CD8-positive, alpha-beta memory T cell (primary cell): ENCODE measurements at regions not wholly inside any gene's neighbourhood (a gene's known extent, or its start where the extent isn't known, plus 50 kb on each side); places are given as distances from the start of the nearest gene placed in this dataset.
A peak's percentile ranks its signal among the peaks of the same experiment; 100 is the strongest.

Experiments
- CTCF ChIA-PET: fragments of 350-600 bp; sonication (Branson Sonifier 250); formaldehyde crosslinking; loops from one replicate; lab custom pipeline; 2021; ENCODE audit warnings: antibody characterized with exemption; lab: Charles Lee
- POLR2A ChIA-PET: fragments of 350-600 bp; sonication (Branson Sonifier 250); formaldehyde crosslinking; loops from one replicate; lab custom pipeline; 2021; ENCODE audit warnings: antibody characterized with exemption; lab: Charles Lee
- DNase-seq, 5 donors: peaks; one replicate each; pipeline versions ENCODE4 v3.0.0 to v3.0.0-alpha.2; 2020 to 2022; ENCODE audit warnings: mixed read lengths in 1 of 5
- H3K27ac ChIP-seq: one replicate; pipeline ENCODE4 v1.7.0; 2013; ENCODE audit warnings: low read depth, mild to moderate bottlenecking, low read length, moderate library complexity
- H3K27me3 ChIP-seq: 2 replicates; pipeline ENCODE4 v1.7.0; 2013; ENCODE audit warnings: low read length, mild to moderate bottlenecking; ENCODE audit not compliant: insufficient read depth, poor library complexity, severe bottlenecking
- H3K36me3 ChIP-seq: 2 replicates; pipeline ENCODE4 v1.7.0; 2013; ENCODE audit warnings: mild to moderate bottlenecking, low read length, moderate library complexity; ENCODE audit not compliant: insufficient read depth
- H3K4me1 ChIP-seq: 2 replicates; pipeline ENCODE4 v1.7.0; 2013; ENCODE audit warnings: mild to moderate bottlenecking, low read length, moderate library complexity; ENCODE audit not compliant: insufficient read depth
- H3K4me3 ChIP-seq: 2 replicates; pipeline ENCODE4 v1.7.0; 2013; ENCODE audit warnings: mild to moderate bottlenecking, low read length
- H3K9me3 ChIP-seq: 2 replicates; pipeline ENCODE4 v1.7.0; 2013; ENCODE audit warnings: mild to moderate bottlenecking, low read length
- H3K27ac Mint-ChIP-seq, 8 donors: one replicate each; pipeline ENCODE4 v1.8.0; 2020 to 2021; ENCODE audit warnings: mixed read lengths in 8 of 8, mild to moderate bottlenecking in 6 of 8, inconsistent platforms in 3 of 8, moderate library complexity in 3 of 8
- H3K27me3 Mint-ChIP-seq, 2 donors: one replicate each; pipeline ENCODE4 v1.8.0; 2020 to 2021; ENCODE audit warnings: mixed read lengths in 2 of 2, mild to moderate bottlenecking in 1 of 2, moderate library complexity in 1 of 2
- H3K36me3 Mint-ChIP-seq, 3 donors: one replicate each; pipeline ENCODE4 v1.8.0; 2020 to 2021; ENCODE audit warnings: mixed read lengths in 3 of 3, inconsistent platforms in 1 of 3, mild to moderate bottlenecking in 1 of 3
- H3K4me1 Mint-ChIP-seq, 3 donors: one replicate each; pipeline ENCODE4 v1.8.0; 2020 to 2021; ENCODE audit warnings: mixed read lengths in 3 of 3, inconsistent platforms in 1 of 3, mild to moderate bottlenecking in 1 of 3
- H3K4me3 Mint-ChIP-seq, 7 donors: one replicate each; pipeline ENCODE4 v1.8.0; 2020 to 2021; ENCODE audit warnings: mixed read lengths in 7 of 7, mild to moderate bottlenecking in 6 of 7, moderate library complexity in 4 of 7, inconsistent platforms in 2 of 7
- H3K9me3 Mint-ChIP-seq, 5 donors: one replicate each; pipeline ENCODE4 v1.8.0; 2020 to 2022; ENCODE audit warnings: mixed read lengths in 5 of 5, mild to moderate bottlenecking in 3 of 5, moderate library complexity in 2 of 5, inconsistent platforms in 1 of 5

DNA sequence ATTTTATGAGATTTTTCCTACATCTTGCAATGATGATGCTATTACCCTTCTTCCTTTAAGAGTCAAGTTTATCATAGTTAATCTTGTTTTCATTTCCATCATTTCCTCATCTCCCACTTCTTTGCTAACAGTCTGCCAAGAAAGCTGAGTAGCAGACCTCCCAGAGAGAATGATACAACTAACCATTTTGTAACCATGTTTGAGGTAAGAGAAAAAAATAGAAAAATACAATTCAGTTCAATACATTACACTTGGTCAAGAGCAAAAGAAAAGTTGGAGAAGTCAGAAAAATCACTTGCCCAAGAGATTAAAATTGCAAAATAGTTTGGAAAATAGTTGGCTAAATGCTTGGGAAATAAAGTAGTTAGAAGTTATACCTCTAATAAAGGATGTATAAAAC lies 154.4 kb downstream of the ABCA8 start:
- no peaks in the 10 kb centered on the region for H3K36me3 Mint-ChIP-seq
- no peaks in the 10 kb centered on the region for H3K4me1 ChIP-seq
- no peaks in the 10 kb centered on the region for H3K36me3 ChIP-seq
- H3K9me3 ChIP-seq = no peaks in the 10 kb centered on the region
- H3K27me3 Mint-ChIP-seq = peaks cover 13 to 42% of the 10 kb centered on the region in 2 donors
- no peak overlapping the region for H3K4me3 Mint-ChIP-seq
- ChIA-PET POLR2A (no interaction called here), CTCF (no interaction called here)
- H3K4me3 ChIP-seq = no peak overlapping the region
- no peak overlapping the region for H3K27ac ChIP-seq
- peaks cover 0 to 2% (median 0%) of the 10 kb centered on the region in 5 donors for H3K9me3 Mint-ChIP-seq
- DNase-seq = no peak
- no peaks in the 10 kb centered on the region for H3K27me3 ChIP-seq
- no peaks in the 10 kb centered on the region for H3K4me1 Mint-ChIP-seq
- H3K27ac Mint-ChIP-seq = no peak overlapping the region

DNA sequence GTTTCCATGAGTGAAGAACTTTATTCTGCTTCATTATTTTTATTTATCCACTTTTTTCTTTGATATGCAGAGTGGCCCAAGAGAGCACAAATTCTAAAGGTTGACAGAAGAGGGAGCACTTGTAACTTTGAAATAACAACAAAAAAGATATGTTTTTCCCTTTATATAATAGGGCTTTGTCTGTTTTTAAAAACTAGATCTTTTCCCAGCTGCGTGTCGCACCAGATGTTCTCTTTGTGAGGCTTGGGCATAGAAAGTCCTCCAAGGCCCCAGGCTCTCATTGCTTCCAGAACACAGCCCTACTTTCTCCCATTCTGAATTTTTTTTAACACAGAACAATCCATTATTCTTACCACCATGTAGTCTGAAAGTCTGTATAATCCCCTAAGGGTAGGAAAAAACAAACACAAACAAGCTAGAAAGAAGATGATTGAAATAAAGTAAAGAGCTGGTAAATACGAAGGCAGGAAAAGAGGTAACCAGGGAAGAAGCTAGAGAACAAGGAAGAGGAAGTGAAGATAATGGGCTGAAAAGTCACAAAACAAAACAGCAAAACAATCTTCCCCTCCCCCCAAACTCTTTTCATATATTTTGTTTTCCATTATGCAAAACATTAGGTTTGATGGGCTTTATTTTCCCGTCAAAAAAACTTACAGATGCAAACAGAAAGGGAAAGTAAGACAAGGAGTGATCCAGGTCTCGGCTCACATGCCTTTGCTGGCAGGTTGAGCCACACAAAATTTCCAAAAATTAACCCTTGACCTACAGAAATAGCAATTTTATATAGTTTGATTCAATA lies 160.4 kb downstream of the ABCA8 start:
- ChIA-PET CTCF (no interaction called here), POLR2A (no interaction called here)
- Mint-ChIP-seq H3K27me3 (peaks cover 17 to 45% of the 10 kb centered on the region in 2 donors), H3K9me3 (no peaks in the 10 kb centered on the region), H3K4me1 (peaks cover 0 to 11% (median 11%) of the 10 kb centered on the region in 3 donors), H3K4me3 (peak overlapping the region in 4 of 7 donors; percentile 2 to 61 (median 20)), H3K27ac (peak overlapping the region in 1 of 8 donors; percentile 31), H3K36me3 (no peaks in the 10 kb centered on the region)
- Histone ChIP-seq H3K36me3 (no peaks in the 10 kb centered on the region), H3K27ac (no peak overlapping the region), H3K9me3 (no peaks in the 10 kb centered on the region), H3K4me1 (no peaks in the 10 kb centered on the region), H3K27me3 (no peaks in the 10 kb centered on the region), H3K4me3 (no peak overlapping the region)
- no peak for DNase-seq

DNA sequence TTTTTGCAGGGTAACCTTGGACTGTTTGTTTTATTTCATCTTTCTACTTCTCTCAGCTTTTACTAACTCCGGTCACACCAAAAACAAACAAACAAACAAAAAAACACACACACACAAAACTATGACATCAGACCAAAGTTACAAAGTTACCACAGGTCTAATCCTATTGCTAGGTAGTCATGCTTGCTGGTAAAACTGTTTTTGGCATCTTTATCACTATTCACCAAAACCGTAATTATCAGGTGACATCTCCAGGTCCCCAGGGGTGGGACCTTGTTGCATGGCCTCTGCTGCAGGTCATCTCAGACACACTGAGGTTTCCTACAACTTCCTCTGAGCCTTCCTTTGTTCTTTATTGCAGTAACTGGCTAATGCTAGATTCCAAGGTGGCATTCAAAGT lies 162.3 kb downstream of the ABCA8 start:
- ChIA-PET CTCF (no interaction called here), POLR2A (no interaction called here)
- Mint-ChIP-seq H3K9me3 (no peaks in the 10 kb centered on the region), H3K4me1 (peaks cover 0 to 11% (median 11%) of the 10 kb centered on the region in 3 donors), H3K36me3 (no peaks in the 10 kb centered on the region), H3K27me3 (peaks cover 15 to 46% of the 10 kb centered on the region in 2 donors), H3K4me3 (no peak overlapping the region), H3K27ac (no peak overlapping the region)
- Histone ChIP-seq H3K9me3 (no peaks in the 10 kb centered on the region), H3K36me3 (no peaks in the 10 kb centered on the region), H3K4me3 (no peak overlapping the region), H3K27ac (no peak overlapping the region), H3K4me1 (no peaks in the 10 kb centered on the region), H3K27me3 (no peaks in the 10 kb centered on the region)
- DNase-seq = no peak

DNA sequence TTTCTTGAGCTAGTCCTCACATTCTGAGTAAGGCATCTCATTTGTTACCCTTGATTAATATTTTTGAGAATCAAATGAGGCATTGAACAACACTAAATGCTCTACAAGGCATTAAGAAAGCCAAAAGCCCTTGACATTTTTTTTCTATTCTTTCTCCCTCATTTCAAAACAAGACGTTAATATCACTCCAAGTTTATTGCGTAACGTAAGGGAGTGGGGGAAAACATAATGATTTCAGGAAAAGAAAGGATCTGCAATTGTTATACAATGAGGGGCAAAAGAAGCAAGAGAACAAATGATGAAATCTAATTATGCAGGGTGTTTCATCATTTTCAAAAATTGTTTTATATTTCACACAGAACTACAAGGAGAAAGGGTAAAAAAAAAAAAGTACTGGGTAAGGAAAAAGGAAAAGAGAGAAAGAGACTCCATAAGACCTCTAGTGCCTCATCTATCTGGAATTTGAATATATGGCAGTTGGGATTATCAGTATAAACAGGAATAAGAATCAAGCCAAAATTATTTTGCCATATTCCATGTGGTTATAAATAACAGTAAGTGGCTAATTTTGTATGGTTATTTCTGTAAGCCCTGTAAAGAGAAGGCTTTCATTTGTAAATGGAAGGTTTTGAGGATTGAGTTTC lies 163.0 kb downstream of the ABCA8 start:
- no peak overlapping the region for H3K4me3 Mint-ChIP-seq
- H3K27ac Mint-ChIP-seq = no peak overlapping the region
- Histone ChIP-seq H3K4me1 (no peaks in the 10 kb centered on the region), H3K4me3 (no peak overlapping the region), H3K27ac (no peak overlapping the region), H3K27me3 (no peaks in the 10 kb centered on the region), H3K36me3 (no peaks in the 10 kb centered on the region), H3K9me3 (no peaks in the 10 kb centered on the region)
- peaks cover 15 to 45% of the 10 kb centered on the region in 2 donors for H3K27me3 Mint-ChIP-seq
- ChIA-PET CTCF (no interaction called here), POLR2A (interaction anchor here (0.6 kb wide), 1 partner anchor 452 kb away, joined by 3 read pairs; no protein-coding TSS in a partner anchor)
- H3K9me3 Mint-ChIP-seq = no peaks in the 10 kb centered on the region
- H3K36me3 Mint-ChIP-seq = no peaks in the 10 kb centered on the region
- H3K4me1 Mint-ChIP-seq = peaks cover 0 to 11% (median 11%) of the 10 kb centered on the region in 3 donors
- no peak for DNase-seq

DNA sequence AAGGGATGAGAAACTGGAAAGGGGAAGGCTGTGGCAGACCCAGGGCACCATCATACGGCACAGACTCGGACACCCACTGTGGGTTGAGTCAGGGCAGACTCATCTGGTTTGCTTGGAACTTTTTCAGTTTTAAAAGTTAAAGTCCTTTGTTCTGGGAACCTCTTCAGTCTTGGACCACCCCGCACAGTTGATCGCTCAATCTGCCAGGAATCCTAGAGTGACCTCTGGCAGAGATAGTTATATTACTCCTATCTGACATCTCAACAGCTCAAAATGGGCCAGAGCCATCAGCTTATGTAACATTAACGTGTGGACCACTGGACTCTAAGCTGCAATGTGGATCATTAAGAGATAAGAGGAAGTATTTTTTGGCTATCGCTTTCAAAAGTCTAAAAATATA lies 164.3 kb downstream of the ABCA8 start:
- no peak overlapping the region for H3K4me3 ChIP-seq
- H3K27me3 Mint-ChIP-seq = peaks cover 15 to 39% of the 10 kb centered on the region in 2 donors
- no peaks in the 10 kb centered on the region for H3K36me3 ChIP-seq
- H3K4me1 Mint-ChIP-seq = peaks cover 0 to 11% (median 11%) of the 10 kb centered on the region in 3 donors
- H3K4me3 Mint-ChIP-seq = no peak overlapping the region
- no peak for DNase-seq
- H3K27ac ChIP-seq = no peak overlapping the region
- H3K9me3 Mint-ChIP-seq = no peaks in the 10 kb centered on the region
- CTCF ChIA-PET = no interaction called here
- H3K9me3 ChIP-seq = no peaks in the 10 kb centered on the region
- no peaks in the 10 kb centered on the region for H3K4me1 ChIP-seq
- H3K36me3 Mint-ChIP-seq = no peaks in the 10 kb centered on the region
- no peak overlapping the region for H3K27ac Mint-ChIP-seq
- POLR2A ChIA-PET = no interaction called here
- no peaks in the 10 kb centered on the region for H3K27me3 ChIP-seq

DNA sequence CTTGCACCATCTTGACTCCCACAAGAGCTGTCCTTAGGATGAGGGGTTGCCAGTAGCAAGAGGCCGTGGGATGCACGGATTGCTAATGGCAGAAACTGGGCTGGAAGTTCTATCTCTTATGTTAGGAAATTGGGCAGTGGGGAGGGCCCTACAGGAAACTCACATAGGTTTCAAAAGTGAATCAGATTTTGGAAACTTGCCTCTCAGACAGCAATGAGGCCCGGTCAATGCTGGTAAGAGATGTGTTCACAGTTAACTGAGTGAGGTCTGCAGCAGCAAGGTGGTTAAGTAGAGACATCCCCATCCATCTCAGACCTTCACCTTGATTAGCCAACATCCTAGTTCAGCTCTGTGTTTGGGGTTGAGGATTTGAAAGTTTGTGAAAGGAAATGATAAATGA lies 164.7 kb downstream of the ABCA8 start:
- H3K27ac ChIP-seq = no peak overlapping the region
- ChIA-PET CTCF (no interaction called here), POLR2A (no interaction called here)
- DNase-seq = no peak
- no peaks in the 10 kb centered on the region for H3K9me3 ChIP-seq
- H3K4me1 ChIP-seq = no peaks in the 10 kb centered on the region
- Mint-ChIP-seq H3K27me3 (peaks cover 13 to 42% of the 10 kb centered on the region in 2 donors), H3K27ac (no peak overlapping the region), H3K9me3 (no peaks in the 10 kb centered on the region), H3K4me3 (no peak overlapping the region), H3K36me3 (no peaks in the 10 kb centered on the region), H3K4me1 (peaks cover 0 to 10% (median 10%) of the 10 kb centered on the region in 3 donors)
- H3K27me3 ChIP-seq = no peaks in the 10 kb centered on the region
- no peaks in the 10 kb centered on the region for H3K36me3 ChIP-seq
- no peak overlapping the region for H3K4me3 ChIP-seq

DNA sequence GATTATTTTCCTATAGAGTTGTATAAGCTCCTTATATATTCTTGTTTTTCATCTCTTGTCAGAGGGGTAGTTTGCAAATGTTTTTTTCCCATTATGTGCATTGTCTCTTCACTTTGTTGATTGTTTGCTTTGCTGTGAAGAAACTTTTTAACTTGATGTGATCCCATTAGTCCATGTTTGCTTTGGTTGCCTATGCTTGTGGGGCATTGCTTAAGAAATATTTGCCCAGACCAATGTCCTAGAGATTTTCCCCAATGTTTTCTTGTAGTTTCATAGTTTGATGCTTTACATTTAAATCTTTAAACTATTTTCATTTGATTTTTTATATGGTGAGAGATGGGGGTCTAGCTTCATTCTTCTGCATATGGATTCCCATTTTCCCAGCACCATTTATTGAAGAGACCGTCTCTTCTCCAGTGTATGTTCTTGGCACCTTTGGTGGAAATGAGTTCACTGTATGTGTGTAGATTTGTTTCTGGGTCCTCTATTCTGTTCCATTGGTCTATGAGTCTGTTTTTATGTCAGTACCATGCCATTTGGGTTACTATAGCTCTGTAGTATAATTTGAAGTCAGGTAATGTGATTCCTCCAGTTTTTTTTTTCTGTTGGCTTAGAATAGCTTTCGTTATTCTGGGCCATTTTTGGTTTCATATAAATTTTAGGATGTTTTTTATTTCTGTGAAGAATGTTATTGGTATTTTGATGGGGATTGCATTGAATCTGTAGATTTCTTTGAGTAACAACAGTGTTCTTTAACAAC lies 165.8 kb downstream of the ABCA8 start:
- H3K9me3 ChIP-seq = no peaks in the 10 kb centered on the region
- H3K27me3 ChIP-seq = no peaks in the 10 kb centered on the region

More for the DNA sequence above, 165.8 kb downstream of the ABCA8 start:
- ChIA-PET POLR2A (no interaction called here), CTCF (no interaction called here)
- H3K4me3 ChIP-seq = no peak overlapping the region
- H3K27me3 Mint-ChIP-seq = peaks cover 10 to 51% of the 10 kb centered on the region in 2 donors
- H3K27ac Mint-ChIP-seq = no peak overlapping the region
- no peaks in the 10 kb centered on the region for H3K4me1 Mint-ChIP-seq
- DNase-seq = no peak
- no peaks in the 10 kb centered on the region for H3K4me1 ChIP-seq
- H3K9me3 Mint-ChIP-seq = no peaks in the 10 kb centered on the region
- no peaks in the 10 kb centered on the region for H3K36me3 ChIP-seq
- no peak overlapping the region for H3K27ac ChIP-seq
- no peak overlapping the region for H3K4me3 Mint-ChIP-seq
- no peaks in the 10 kb centered on the region for H3K36me3 Mint-ChIP-seq
